ENCODE measurements at regions not wholly inside any gene's neighbourhood (a gene's known extent, or its start where the extent isn't known, plus 50 kb on each side); places are given as distances from the start of the nearest gene placed in this dataset.

DNA sequence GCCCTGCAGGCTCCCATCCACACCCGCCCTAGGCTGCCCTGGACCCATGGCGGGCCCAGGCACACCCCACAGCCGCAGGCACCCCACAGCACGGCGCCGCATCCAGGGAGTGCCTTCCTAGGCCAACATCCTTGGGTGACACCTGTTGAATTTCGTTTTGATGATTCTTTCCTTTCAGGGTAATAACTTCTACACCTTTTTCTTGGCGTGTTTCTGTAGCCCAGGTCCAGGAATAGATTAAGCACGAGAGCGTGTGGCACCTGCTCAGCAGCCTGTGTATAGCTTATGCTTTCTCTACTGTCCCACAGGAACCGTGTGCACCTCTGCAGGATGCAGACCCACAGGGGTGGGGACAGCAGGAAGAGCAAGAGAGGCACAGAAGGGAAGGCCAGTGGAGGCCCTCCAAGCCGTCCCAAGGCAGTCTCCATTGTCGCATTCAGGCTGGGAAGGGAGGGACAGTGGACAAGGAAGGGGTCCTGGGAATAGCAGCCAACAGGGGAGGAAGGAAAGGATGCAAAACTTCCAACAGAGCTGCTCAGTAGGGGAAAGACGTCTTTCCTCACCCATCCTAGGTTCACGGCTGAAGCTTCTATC lies 118.1 kb upstream of the AFDN start:
- TF ChIP-seq, protein P1, sequence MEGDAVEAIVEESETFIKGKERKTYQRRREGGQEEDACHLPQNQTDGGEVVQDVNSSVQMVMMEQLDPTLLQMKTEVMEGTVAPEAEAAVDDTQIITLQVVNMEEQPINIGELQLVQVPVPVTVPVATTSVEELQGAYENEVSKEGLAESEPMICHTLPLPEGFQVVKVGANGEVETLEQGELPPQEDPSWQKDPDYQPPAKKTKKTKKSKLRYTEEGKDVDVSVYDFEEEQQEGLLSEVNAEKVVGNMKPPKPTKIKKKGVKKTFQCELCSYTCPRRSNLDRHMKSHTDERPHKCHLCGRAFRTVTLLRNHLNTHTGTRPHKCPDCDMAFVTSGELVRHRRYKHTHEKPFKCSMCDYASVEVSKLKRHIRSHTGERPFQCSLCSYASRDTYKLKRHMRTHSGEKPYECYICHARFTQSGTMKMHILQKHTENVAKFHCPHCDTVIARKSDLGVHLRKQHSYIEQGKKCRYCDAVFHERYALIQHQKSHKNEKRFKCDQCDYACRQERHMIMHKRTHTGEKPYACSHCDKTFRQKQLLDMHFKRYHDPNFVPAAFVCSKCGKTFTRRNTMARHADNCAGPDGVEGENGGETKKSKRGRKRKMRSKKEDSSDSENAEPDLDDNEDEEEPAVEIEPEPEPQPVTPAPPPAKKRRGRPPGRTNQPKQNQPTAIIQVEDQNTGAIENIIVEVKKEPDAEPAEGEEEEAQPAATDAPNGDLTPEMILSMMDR (IDR thresholded peaks at IDR 0.05): no peak
- TF ChIP-seq POLR2A (IDR thresholded peaks at IDR 0.05): no peak

Data from thyroid gland (tissue), 4 donors.